ENCODE measurements at regions not wholly inside any gene's neighbourhood (a gene's known extent, or its start where the extent isn't known, plus 50 kb on each side); places are given as distances from the start of the nearest gene placed in this dataset.

GRCh38 chr16:79677799-79678530, 77.4 kb upstream of the MAF start:
- DNase-seq: no peak

GRCh38 chr16:79673635-79674034, 73.1 kb upstream of the MAF start:
- DNase-seq: no peak

GRCh38 chr16:79672524-79672923, 72.0 kb upstream of the MAF start:
- no peak for DNase-seq

- DNase-seq: no peak
Observed at GRCh38 chr16:79668502-79668901, 68.0 kb upstream of the MAF start.

GRCh38 chr16:79665970-79666369, 65.4 kb upstream of the MAF start:
- DNase-seq: no peak

GRCh38 chr16:79664407-79664806, 63.9 kb upstream of the MAF start:
- no peak for DNase-seq

GRCh38 chr16:79662669-79663313, 62.3 kb upstream of the MAF start:
- DNase-seq: no peak

- no peak for DNase-seq
Observed at GRCh38 chr16:79662122-79662521, 61.6 kb upstream of the MAF start.

GRCh38 chr16:79661578-79661977, 61.0 kb upstream of the MAF start:
- no peak for DNase-seq

GRCh38 chr16:79659344-79659743, 58.8 kb upstream of the MAF start:
- DNase-seq: no peak

GRCh38 chr16:79658301-79659033, 57.9 kb upstream of the MAF start:
- no peak for DNase-seq

- DNase-seq: no peak
Observed at GRCh38 chr16:79656553-79657115, 56.1 kb upstream of the MAF start.

GRCh38 chr16:79653373-79653891, 52.9 kb upstream of the MAF start:
- peak; percentile 36 to 41 for DNase-seq

- no peak for DNase-seq
Observed at GRCh38 chr16:79651363-79651762, 50.8 kb upstream of the MAF start.

Measured in Kasumi-1 (cell line).